Esophagus squamous epithelium (tissue), 5 donors: ENCODE measurements at regions not wholly inside any gene's neighbourhood (a gene's known extent, or its start where the extent isn't known, plus 50 kb on each side); places are given as distances from the start of the nearest gene placed in this dataset.

Source experiments
- DNase-seq: peaks from one replicate; lab custom pipeline; 2025; lab: John Stamatoyannopoulos, UW
- H3K27ac ChIP-seq, 4 donors: fragments of 200-600 bp; sonication (generic); one replicate each; pipeline ENCODE4 v1.5.1; 2016 to 2019; ENCODE audit warnings: mild to moderate bottlenecking in 1 of 4
- H3K27me3 ChIP-seq, 4 donors: fragments of 200-600 bp; sonication (generic); 1 replicate in 3 of 4; 2 replicates in 1 of 4; pipeline versions ENCODE4 v1.5.1 to v1.6.0; 2017 to 2021; ENCODE audit warnings: antibody characterized with exemption in 1 of 4
- H3K36me3 ChIP-seq, 3 donors: fragments of 200-600 bp; sonication (generic); one replicate each; pipeline ENCODE4 v1.5.1; 2016 to 2019
- H3K4me1 ChIP-seq, 3 donors: fragments of 200-600 bp; sonication (generic); one replicate each; pipeline ENCODE4 v1.5.1; 2017 to 2019
- H3K4me3 ChIP-seq, 4 donors: fragments of 200-600 bp; sonication (generic); 1 replicate in 3 of 4; 2 replicates in 1 of 4; pipeline ENCODE4 v1.5.1; 2016 to 2019; ENCODE audit warnings: mild to moderate bottlenecking in 2 of 4, moderate library complexity in 1 of 4
- H3K9me3 ChIP-seq, 3 donors: fragments of 200-600 bp; sonication (generic); one replicate each; pipeline ENCODE4 v1.5.1; 2016 to 2019
- CTCF ChIP-seq, 6 experiments: fragments of 450-650 bp in 4 of 6; fragments of 200-600 bp in 2 of 6; sonication (generic) in 2 of 6; IDR thresholded peaks; one replicate each; pipeline ENCODE4 v1.5.1; 2016 to 2019; ENCODE audit warnings: antibody characterized with exemption in 6 of 6, mild to moderate bottlenecking in 4 of 6, moderate library complexity in 4 of 6
- POLR2A ChIP-seq, 4 donors: fragments of 450-650 bp; IDR thresholded peaks; one replicate each; pipeline ENCODE4 v1.6.1; 2017; ENCODE audit warnings: antibody characterized with exemption in 4 of 4, mild to moderate bottlenecking in 4 of 4, moderate library complexity in 3 of 4
- WGBS, 2 donors: methylation state at CpG; one replicate each; pipeline ENCODE4 v1.1.5; 2018; 5-methylcytosine and 5-hydroxymethylcytosine counted together
- intact Hi-C: fragments of 100-400 bp; cut with DNase I; formaldehyde crosslinking; loops from one replicate; pipeline ENCODE4 v1.15.0; 2022
- donor health status: DM: yes; HTN: yes; CAD: no.

GRCh38 chr14:89498878-89499277 lies 81.8 kb upstream of the FOXN3 start:
- H3K36me3 ChIP-seq = peaks cover 0 to 9% (median 0%) of the 10 kb centered on the region in 3 donors
- no peak overlapping the region for H3K4me3 ChIP-seq
- H3K27me3 ChIP-seq = no peaks in the 10 kb centered on the region
- TF ChIP-seq CTCF (IDR thresholded peaks at IDR 0.05) = no peak
- TF ChIP-seq POLR2A (IDR thresholded peaks at IDR 0.05) = no peak
- intact Hi-C loops = no loop called here
- WGBS, 2 donors = 81 to 86% methylated on average over 7 of the region's 7 CpGs
- DNase-seq = no peak
- peaks cover 0 to 5% (median 0%) of the 10 kb centered on the region in 3 donors for H3K4me1 ChIP-seq
- no peak overlapping the region for H3K27ac ChIP-seq
- no peaks in the 10 kb centered on the region for H3K9me3 ChIP-seq

GRCh38 chr14:89495718-89496117 lies 78.7 kb upstream of the FOXN3 start:
- Histone ChIP-seq H3K9me3 (no peaks in the 10 kb centered on the region), H3K4me3 (no peak overlapping the region), H3K27ac (no peak overlapping the region), H3K4me1 (no peaks in the 10 kb centered on the region), H3K27me3 (no peaks in the 10 kb centered on the region), H3K36me3 (peaks cover 0 to 9% (median 0%) of the 10 kb centered on the region in 3 donors)
- intact Hi-C loops = no loop called here
- 90 to 93% methylated on average over 4 to 8 of the region's 8 CpGs for WGBS, 2 donors
- DNase-seq = no peak
- TF ChIP-seq CTCF (IDR thresholded peaks at IDR 0.05) (no peak), POLR2A (IDR thresholded peaks at IDR 0.05) (no peak)

- no peaks in the 10 kb centered on the region for H3K27me3 ChIP-seq
- peaks cover 0 to 12% (median 6%) of the 10 kb centered on the region in 3 donors for H3K4me1 ChIP-seq
- intact Hi-C loops = no loop called here
- no peak overlapping the region for H3K4me3 ChIP-seq
- H3K9me3 ChIP-seq = no peaks in the 10 kb centered on the region
- no peaks in the 10 kb centered on the region for H3K36me3 ChIP-seq
- WGBS, 2 donors = 81 to 87% methylated on average over 11 of the region's 11 CpGs
- TF ChIP-seq CTCF (IDR thresholded peaks at IDR 0.05) = no peak
- TF ChIP-seq POLR2A (IDR thresholded peaks at IDR 0.05) = no peak
- DNase-seq = no peak
- H3K27ac ChIP-seq = no peak overlapping the region
Observed at GRCh38 chr14:89493877-89494634, 77.0 kb upstream of the FOXN3 start.

GRCh38 chr14:89493406-89493805 lies 76.4 kb upstream of the FOXN3 start:
- 89 to 96% methylated on average over 4 of the region's 4 CpGs for WGBS, 2 donors
- no peak for DNase-seq
- H3K27ac ChIP-seq = no peak overlapping the region
- H3K4me1 ChIP-seq = peaks cover 0 to 12% (median 6%) of the 10 kb centered on the region in 3 donors
- H3K27me3 ChIP-seq = no peaks in the 10 kb centered on the region
- TF ChIP-seq CTCF (IDR thresholded peaks at IDR 0.05) (no peak), POLR2A (IDR thresholded peaks at IDR 0.05) (no peak)
- no peaks in the 10 kb centered on the region for H3K9me3 ChIP-seq
- no peak overlapping the region for H3K4me3 ChIP-seq
- intact Hi-C loops = no loop called here
- H3K36me3 ChIP-seq = no peaks in the 10 kb centered on the region

GRCh38 chr14:89491711-89492381 lies 74.8 kb upstream of the FOXN3 start:
- DNase-seq = no peak
- no peak for TF ChIP-seq CTCF (IDR thresholded peaks at IDR 0.05)
- TF ChIP-seq POLR2A (IDR thresholded peaks at IDR 0.05) = no peak
- H3K9me3 ChIP-seq = no peaks in the 10 kb centered on the region
- peaks cover 0 to 12% (median 6%) of the 10 kb centered on the region in 3 donors for H3K4me1 ChIP-seq
- no peak overlapping the region for H3K27ac ChIP-seq
- no peak overlapping the region for H3K4me3 ChIP-seq
- 31 to 44% methylated on average over 7 to 8 of the region's 8 CpGs for WGBS, 2 donors
- intact Hi-C loops = no loop called here
- no peaks in the 10 kb centered on the region for H3K27me3 ChIP-seq
- H3K36me3 ChIP-seq = no peaks in the 10 kb centered on the region
